ENCODE measurements at regions not wholly inside any gene's neighbourhood (a gene's known extent, or its start where the extent isn't known, plus 50 kb on each side); places are given as distances from the start of the nearest gene placed in this dataset.

DNA sequence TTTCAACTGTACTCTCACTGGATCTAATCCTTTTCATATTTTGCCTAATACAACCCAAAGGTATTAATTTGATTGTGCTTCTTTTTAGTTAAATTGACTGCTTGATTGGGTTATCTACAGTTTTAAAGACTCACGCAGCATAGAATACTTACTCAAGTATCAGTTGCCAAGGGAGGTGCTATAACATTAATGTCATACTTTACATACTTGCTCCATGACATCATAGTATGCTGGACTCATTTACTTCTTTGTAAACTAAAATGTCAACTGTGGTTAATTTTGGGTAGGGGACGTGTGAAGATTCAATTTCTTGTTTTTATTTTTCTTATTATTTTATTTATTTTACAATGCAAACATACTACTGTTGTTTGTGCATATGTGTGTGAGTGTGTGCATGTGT is 716.2 kb upstream of the VRK2 start:
- TF ChIP-seq TOX (CRISPR knock-in tag; IDR thresholded peaks at IDR 0.05; ENCODE audit: borderline replicate concordance) (no peak), ZFP3 (CRISPR knock-in tag; IDR thresholded peaks at IDR 0.05) (no peak), TCF4 (CRISPR knock-in tag; IDR thresholded peaks at IDR 0.05; ENCODE audit: borderline replicate concordance) (no peak)
- TF ChIP-seq, protein P1, sequence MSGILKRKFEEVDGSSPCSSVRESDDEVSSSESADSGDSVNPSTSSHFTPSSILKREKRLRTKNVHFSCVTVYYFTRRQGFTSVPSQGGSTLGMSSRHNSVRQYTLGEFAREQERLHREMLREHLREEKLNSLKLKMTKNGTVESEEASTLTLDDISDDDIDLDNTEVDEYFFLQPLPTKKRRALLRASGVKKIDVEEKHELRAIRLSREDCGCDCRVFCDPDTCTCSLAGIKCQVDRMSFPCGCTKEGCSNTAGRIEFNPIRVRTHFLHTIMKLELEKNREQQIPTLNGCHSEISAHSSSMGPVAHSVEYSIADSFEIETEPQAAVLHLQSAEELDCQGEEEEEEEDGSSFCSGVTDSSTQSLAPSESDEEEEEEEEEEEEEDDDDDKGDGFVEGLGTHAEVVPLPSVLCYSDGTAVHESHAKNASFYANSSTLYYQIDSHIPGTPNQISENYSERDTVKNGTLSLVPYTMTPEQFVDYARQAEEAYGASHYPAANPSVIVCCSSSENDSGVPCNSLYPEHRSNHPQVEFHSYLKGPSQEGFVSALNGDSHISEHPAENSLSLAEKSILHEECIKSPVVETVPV (CRISPR knock-in tag; IDR thresholded peaks at IDR 0.05): no peak
- ATAC-seq: peak; percentile 50

DNA sequence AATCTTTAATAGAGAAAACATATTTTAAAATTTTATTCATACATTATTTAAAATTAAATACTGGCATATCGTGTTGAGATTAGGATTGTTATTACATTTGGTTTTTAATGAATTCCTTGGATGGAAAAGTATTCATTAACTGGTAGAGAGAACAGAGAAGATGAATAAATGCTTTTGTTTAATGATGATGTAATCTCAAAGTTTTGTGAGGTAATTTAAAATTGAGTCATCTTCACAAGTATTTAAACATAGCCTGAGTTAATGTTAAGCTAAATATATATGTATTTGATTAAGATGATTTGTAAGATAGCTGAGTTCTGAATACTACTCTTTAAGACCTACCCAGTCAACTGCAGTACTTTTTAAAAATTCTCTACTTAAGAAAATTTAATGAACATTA is 713.4 kb upstream of the VRK2 start:
- TF ChIP-seq, protein P2, sequence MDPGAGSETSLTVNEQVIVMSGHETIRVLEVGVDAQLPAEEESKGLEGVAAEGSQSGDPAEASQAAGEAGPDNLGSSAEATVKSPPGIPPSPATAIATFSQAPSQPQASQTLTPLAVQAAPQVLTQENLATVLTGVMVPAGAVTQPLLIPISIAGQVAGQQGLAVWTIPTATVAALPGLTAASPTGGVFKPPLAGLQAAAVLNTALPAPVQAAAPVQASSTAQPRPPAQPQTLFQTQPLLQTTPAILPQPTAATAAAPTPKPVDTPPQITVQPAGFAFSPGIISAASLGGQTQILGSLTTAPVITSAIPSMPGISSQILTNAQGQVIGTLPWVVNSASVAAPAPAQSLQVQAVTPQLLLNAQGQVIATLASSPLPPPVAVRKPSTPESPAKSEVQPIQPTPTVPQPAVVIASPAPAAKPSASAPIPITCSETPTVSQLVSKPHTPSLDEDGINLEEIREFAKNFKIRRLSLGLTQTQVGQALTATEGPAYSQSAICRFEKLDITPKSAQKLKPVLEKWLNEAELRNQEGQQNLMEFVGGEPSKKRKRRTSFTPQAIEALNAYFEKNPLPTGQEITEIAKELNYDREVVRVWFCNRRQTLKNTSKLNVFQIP (CRISPR knock-in tag; IDR thresholded peaks at IDR 0.05; ENCODE audit: borderline replicate concordance, low read depth): no peak
- TF ChIP-seq TCF4 (CRISPR knock-in tag; IDR thresholded peaks at IDR 0.05; ENCODE audit: borderline replicate concordance) (no peak), ARNTL (CRISPR knock-in tag; IDR thresholded peaks at IDR 0.05; ENCODE audit: borderline replicate concordance, low read depth) (no peak), RARB (CRISPR knock-in tag; IDR thresholded peaks at IDR 0.05) (no peak), OSR1 (CRISPR knock-in tag; IDR thresholded peaks at IDR 0.05) (no peak), ESRRG (CRISPR knock-in tag; IDR thresholded peaks at IDR 0.05) (no peak), ZNF8 (CRISPR knock-in tag; IDR thresholded peaks at IDR 0.05) (no peak), ZFP30 (CRISPR knock-in tag; IDR thresholded peaks at IDR 0.05) (no peak), CSDC2 (CRISPR knock-in tag; IDR thresholded peaks at IDR 0.05) (no peak), GLIS3 (CRISPR knock-in tag; IDR thresholded peaks at IDR 0.05) (no peak)
- TF ChIP-seq, protein P1 (CRISPR knock-in tag; IDR thresholded peaks at IDR 0.05): no peak
- TF ChIP-seq, protein P3, sequence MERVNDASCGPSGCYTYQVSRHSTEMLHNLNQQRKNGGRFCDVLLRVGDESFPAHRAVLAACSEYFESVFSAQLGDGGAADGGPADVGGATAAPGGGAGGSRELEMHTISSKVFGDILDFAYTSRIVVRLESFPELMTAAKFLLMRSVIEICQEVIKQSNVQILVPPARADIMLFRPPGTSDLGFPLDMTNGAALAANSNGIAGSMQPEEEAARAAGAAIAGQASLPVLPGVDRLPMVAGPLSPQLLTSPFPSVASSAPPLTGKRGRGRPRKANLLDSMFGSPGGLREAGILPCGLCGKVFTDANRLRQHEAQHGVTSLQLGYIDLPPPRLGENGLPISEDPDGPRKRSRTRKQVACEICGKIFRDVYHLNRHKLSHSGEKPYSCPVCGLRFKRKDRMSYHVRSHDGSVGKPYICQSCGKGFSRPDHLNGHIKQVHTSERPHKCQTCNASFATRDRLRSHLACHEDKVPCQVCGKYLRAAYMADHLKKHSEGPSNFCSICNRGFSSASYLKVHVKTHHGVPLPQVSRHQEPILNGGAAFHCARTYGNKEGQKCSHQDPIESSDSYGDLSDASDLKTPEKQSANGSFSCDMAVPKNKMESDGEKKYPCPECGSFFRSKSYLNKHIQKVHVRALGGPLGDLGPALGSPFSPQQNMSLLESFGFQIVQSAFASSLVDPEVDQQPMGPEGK (CRISPR knock-in tag; IDR thresholded peaks at IDR 0.05; ENCODE audit: borderline replicate concordance): no peak
- TF ChIP-seq, protein P4, sequence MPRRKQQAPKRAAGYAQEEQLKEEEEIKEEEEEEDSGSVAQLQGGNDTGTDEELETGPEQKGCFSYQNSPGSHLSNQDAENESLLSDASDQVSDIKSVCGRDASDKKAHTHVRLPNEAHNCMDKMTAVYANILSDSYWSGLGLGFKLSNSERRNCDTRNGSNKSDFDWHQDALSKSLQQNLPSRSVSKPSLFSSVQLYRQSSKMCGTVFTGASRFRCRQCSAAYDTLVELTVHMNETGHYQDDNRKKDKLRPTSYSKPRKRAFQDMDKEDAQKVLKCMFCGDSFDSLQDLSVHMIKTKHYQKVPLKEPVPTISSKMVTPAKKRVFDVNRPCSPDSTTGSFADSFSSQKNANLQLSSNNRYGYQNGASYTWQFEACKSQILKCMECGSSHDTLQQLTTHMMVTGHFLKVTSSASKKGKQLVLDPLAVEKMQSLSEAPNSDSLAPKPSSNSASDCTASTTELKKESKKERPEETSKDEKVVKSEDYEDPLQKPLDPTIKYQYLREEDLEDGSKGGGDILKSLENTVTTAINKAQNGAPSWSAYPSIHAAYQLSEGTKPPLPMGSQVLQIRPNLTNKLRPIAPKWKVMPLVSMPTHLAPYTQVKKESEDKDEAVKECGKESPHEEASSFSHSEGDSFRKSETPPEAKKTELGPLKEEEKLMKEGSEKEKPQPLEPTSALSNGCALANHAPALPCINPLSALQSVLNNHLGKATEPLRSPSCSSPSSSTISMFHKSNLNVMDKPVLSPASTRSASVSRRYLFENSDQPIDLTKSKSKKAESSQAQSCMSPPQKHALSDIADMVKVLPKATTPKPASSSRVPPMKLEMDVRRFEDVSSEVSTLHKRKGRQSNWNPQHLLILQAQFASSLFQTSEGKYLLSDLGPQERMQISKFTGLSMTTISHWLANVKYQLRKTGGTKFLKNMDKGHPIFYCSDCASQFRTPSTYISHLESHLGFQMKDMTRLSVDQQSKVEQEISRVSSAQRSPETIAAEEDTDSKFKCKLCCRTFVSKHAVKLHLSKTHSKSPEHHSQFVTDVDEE (CRISPR knock-in tag; IDR thresholded peaks at IDR 0.05): no peak
- ATAC-seq: no peak

DNA sequence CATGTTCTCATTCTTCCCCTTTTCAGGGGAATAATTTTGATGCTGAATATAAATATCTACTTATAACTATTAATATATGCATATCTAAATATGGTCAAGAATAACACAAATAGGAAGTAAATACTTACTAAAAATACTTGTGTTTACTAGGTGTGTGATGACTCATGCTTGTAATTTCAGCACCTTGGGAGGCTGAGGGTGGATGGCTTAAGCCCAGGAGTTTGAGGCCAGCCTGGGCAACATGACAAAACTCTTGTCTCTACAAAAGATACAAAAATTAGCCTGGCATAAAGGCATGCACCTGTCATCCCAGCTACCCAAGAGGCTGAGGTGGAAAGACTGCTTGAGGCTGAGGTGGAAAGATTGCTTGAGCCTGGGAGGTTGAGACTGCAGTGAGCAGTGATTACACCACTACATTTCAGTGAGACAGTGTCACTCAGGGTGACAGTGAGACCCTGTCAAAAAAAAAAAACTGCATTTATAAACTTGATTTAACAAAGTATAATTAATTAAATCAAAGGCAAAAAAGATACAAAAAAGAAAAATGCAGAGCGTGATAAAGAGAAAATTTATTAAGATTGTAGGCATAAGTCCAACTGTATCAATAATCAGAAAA is 703.1 kb upstream of the VRK2 start:
- TF ChIP-seq ZC3H10 (CRISPR knock-in tag; IDR thresholded peaks at IDR 0.05): no peak
- TF ChIP-seq RARB (CRISPR knock-in tag; IDR thresholded peaks at IDR 0.05): no peak
- TF ChIP-seq PPARA (CRISPR knock-in tag; IDR thresholded peaks at IDR 0.05; ENCODE audit: borderline replicate concordance): no peak
- TF ChIP-seq, protein P1 (CRISPR knock-in tag; IDR thresholded peaks at IDR 0.05): no peak
- TF ChIP-seq, protein P5, sequence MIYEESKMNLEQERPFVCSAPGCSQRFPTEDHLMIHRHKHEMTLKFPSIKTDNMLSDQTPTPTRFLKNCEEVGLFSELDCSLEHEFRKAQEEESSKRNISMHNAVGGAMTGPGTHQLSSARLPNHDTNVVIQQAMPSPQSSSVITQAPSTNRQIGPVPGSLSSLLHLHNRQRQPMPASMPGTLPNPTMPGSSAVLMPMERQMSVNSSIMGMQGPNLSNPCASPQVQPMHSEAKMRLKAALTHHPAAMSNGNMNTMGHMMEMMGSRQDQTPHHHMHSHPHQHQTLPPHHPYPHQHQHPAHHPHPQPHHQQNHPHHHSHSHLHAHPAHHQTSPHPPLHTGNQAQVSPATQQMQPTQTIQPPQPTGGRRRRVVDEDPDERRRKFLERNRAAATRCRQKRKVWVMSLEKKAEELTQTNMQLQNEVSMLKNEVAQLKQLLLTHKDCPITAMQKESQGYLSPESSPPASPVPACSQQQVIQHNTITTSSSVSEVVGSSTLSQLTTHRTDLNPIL (CRISPR knock-in tag; IDR thresholded peaks at IDR 0.05; ENCODE audit: low read depth): no peak
- TF ChIP-seq ZFP30 (CRISPR knock-in tag; IDR thresholded peaks at IDR 0.05): no peak
- ATAC-seq: no peak

Measured in SK-N-SH treated with all-trans-retinoic acid at 6 μM for 48 hours (cell line).